Body of pancreas (tissue), 4 donors: ENCODE measurements at regions not wholly inside any gene's neighbourhood (a gene's known extent, or its start where the extent isn't known, plus 50 kb on each side); places are given as distances from the start of the nearest gene placed in this dataset.

Source experiments
- POLR2A ChIP-seq, 3 donors: fragments of 450-650 bp; IDR thresholded peaks; one replicate each; pipeline ENCODE4 v1.6.1; 2016; ENCODE audit warnings: antibody characterized with exemption in 3 of 3, mild to moderate bottlenecking in 2 of 3
- TF ChIP-seq, protein P1 (sequence below), 7 experiments: fragments of 450-650 bp in 4 of 7; fragments of 200-600 bp in 3 of 7; sonication (generic) in 3 of 7; IDR thresholded peaks; one replicate each; pipeline ENCODE4 v1.5.1; 2016 to 2019; ENCODE audit warnings: antibody characterized with exemption in 7 of 7

- TF ChIP-seq, protein P1, sequence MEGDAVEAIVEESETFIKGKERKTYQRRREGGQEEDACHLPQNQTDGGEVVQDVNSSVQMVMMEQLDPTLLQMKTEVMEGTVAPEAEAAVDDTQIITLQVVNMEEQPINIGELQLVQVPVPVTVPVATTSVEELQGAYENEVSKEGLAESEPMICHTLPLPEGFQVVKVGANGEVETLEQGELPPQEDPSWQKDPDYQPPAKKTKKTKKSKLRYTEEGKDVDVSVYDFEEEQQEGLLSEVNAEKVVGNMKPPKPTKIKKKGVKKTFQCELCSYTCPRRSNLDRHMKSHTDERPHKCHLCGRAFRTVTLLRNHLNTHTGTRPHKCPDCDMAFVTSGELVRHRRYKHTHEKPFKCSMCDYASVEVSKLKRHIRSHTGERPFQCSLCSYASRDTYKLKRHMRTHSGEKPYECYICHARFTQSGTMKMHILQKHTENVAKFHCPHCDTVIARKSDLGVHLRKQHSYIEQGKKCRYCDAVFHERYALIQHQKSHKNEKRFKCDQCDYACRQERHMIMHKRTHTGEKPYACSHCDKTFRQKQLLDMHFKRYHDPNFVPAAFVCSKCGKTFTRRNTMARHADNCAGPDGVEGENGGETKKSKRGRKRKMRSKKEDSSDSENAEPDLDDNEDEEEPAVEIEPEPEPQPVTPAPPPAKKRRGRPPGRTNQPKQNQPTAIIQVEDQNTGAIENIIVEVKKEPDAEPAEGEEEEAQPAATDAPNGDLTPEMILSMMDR (IDR thresholded peaks at IDR 0.05) = no peak
- TF ChIP-seq POLR2A (IDR thresholded peaks at IDR 0.05) = no peak
Observed at GRCh38 chr2:136232456-136233172, 114.7 kb upstream of the CXCR4 start.
